ENCODE measurements at regions not wholly inside any gene's neighbourhood (a gene's known extent, or its start where the extent isn't known, plus 50 kb on each side); places are given as distances from the start of the nearest gene placed in this dataset.
"Not testable (repeated sequence)": the region's sequence is repeated elsewhere in the genome, so short reads cannot be mapped to it uniquely, and the experiment has no call there.

- H3K36me3 ChIP-seq, H4K20me1 ChIP-seq, H3K9me3 ChIP-seq, H3K4me1 ChIP-seq, H3K4me3 ChIP-seq, H3K9ac ChIP-seq, H3K27me3 ChIP-seq, H3K4me2 ChIP-seq, H3K27ac ChIP-seq: not testable (repeated sequence)
These were observed 106.1 kb downstream of the CHD1L start for GRCh38 chr1:147348592-147348991.

- H3K27ac ChIP-seq: no peak overlapping the region
- no peak for TF ChIP-seq Cebpa-rat (IDR thresholded peaks at IDR 0.05)
These were observed 107.0 kb downstream of the CHD1L start for GRCh38 chr1:147349533-147349932.

GRCh38 chr1:147351140-147351835, 108.8 kb downstream of the CHD1L start:
- TF ChIP-seq Cebpa-rat (IDR thresholded peaks at IDR 0.05): no peak
- Histone ChIP-seq H3K4me1 (no peaks in the 10 kb centered on the region), H3K4me2 (no peak overlapping the region), H3K36me3 (no peaks in the 10 kb centered on the region), H3K9me3 (peaks cover 7% of the 10 kb centered on the region), H3K27me3 (no peaks in the 10 kb centered on the region), H4K20me1 (no peaks in the 10 kb centered on the region), H3K4me3 (no peak overlapping the region), H3K27ac (no peak overlapping the region), H3K9ac (no peak overlapping the region)

More at GRCh38 chr1:147349533-147349932, 107.0 kb downstream of the CHD1L start:
- Histone ChIP-seq H3K27me3 (no peaks in the 10 kb centered on the region), H3K4me3 (no peak overlapping the region), H3K4me1 (no peaks in the 10 kb centered on the region), H3K4me2 (no peak overlapping the region), H3K9ac (no peak overlapping the region), H4K20me1 (no peaks in the 10 kb centered on the region), H3K9me3 (peaks cover 7% of the 10 kb centered on the region), H3K36me3 (no peaks in the 10 kb centered on the region)

GRCh38 chr1:147377263-147378246, 135.1 kb downstream of the CHD1L start:
- Histone ChIP-seq H3K27ac (no peak overlapping the region), H3K9ac (no peak overlapping the region), H3K4me2 (no peak overlapping the region), H3K4me3 (no peak overlapping the region), H3K4me1 (no peaks in the 10 kb centered on the region), H4K20me1 (no peaks in the 10 kb centered on the region), H3K36me3 (no peaks in the 10 kb centered on the region), H3K27me3 (no peaks in the 10 kb centered on the region), H3K9me3 (0 out of 2 replicates have a peak, but pooled peaks cover 6% of the 10 kb centered on the region)
- no peak for TF ChIP-seq Cebpa-rat (IDR thresholded peaks at IDR 0.05)

GRCh38 chr1:147379889-147380288, 137.4 kb downstream of the CHD1L start:
- H4K20me1 ChIP-seq: no peaks in the 10 kb centered on the region
- no peaks in the 10 kb centered on the region for H3K36me3 ChIP-seq
- H3K4me2 ChIP-seq: no peak overlapping the region
- H3K9me3 ChIP-seq: no peaks in the 10 kb centered on the region
- no peak for TF ChIP-seq Cebpa-rat (IDR thresholded peaks at IDR 0.05)
- no peak overlapping the region for H3K9ac ChIP-seq
- no peaks in the 10 kb centered on the region for H3K27me3 ChIP-seq
- H3K27ac ChIP-seq: no peak overlapping the region
- H3K4me1 ChIP-seq: no peaks in the 10 kb centered on the region
- no peak overlapping the region for H3K4me3 ChIP-seq

- no peaks in the 10 kb centered on the region for H4K20me1 ChIP-seq
- no peak for TF ChIP-seq Cebpa-rat (IDR thresholded peaks at IDR 0.05)
These were observed 142.3 kb downstream of the CHD1L start for GRCh38 chr1:147384804-147385203.

GRCh38 chr1:147388969-147389368, 146.5 kb downstream of the CHD1L start:
- H3K27ac ChIP-seq: no peak overlapping the region
- H3K9me3 ChIP-seq: peaks cover 19% of the 10 kb centered on the region
- H3K4me2 ChIP-seq: no peak overlapping the region
- H3K36me3 ChIP-seq: no peaks in the 10 kb centered on the region
- H4K20me1 ChIP-seq: no peaks in the 10 kb centered on the region
- no peaks in the 10 kb centered on the region for H3K4me1 ChIP-seq
- no peaks in the 10 kb centered on the region for H3K27me3 ChIP-seq
- no peak for TF ChIP-seq Cebpa-rat (IDR thresholded peaks at IDR 0.05)
- H3K4me3 ChIP-seq: no peak overlapping the region
- no peak overlapping the region for H3K9ac ChIP-seq

More at GRCh38 chr1:147384804-147385203, 142.3 kb downstream of the CHD1L start:
- no peak overlapping the region for H3K27ac ChIP-seq
- H3K9ac ChIP-seq: no peak overlapping the region
- H3K4me2 ChIP-seq: no peak overlapping the region
- H3K36me3 ChIP-seq: no peaks in the 10 kb centered on the region
- no peaks in the 10 kb centered on the region for H3K9me3 ChIP-seq
- no peaks in the 10 kb centered on the region for H3K4me1 ChIP-seq
- no peak overlapping the region for H3K4me3 ChIP-seq
- H3K27me3 ChIP-seq: no peaks in the 10 kb centered on the region

- H3K27me3 ChIP-seq: no peaks in the 10 kb centered on the region
- H3K4me1 ChIP-seq: no peaks in the 10 kb centered on the region
- H4K20me1 ChIP-seq: no peaks in the 10 kb centered on the region
- H3K4me2 ChIP-seq: no peak overlapping the region
- H3K36me3 ChIP-seq: no peaks in the 10 kb centered on the region
- H3K27ac ChIP-seq: no peak overlapping the region
- H3K4me3 ChIP-seq: no peak overlapping the region
- peaks cover 19% of the 10 kb centered on the region for H3K9me3 ChIP-seq
- H3K9ac ChIP-seq: no peak overlapping the region
- no peak for TF ChIP-seq Cebpa-rat (IDR thresholded peaks at IDR 0.05)
These were observed 147.2 kb downstream of the CHD1L start for GRCh38 chr1:147389532-147390184.

- Histone ChIP-seq H3K4me2 (no peak overlapping the region), H4K20me1 (no peaks in the 10 kb centered on the region), H3K4me3 (no peak overlapping the region), H3K27me3 (no peaks in the 10 kb centered on the region), H3K9ac (no peak overlapping the region), H3K9me3 (peaks cover 19% of the 10 kb centered on the region), H3K36me3 (no peaks in the 10 kb centered on the region), H3K4me1 (no peaks in the 10 kb centered on the region), H3K27ac (no peak overlapping the region)
- TF ChIP-seq Cebpa-rat (IDR thresholded peaks at IDR 0.05): no peak
These were observed 147.7 kb downstream of the CHD1L start for GRCh38 chr1:147390185-147390542.

- no peak for TF ChIP-seq Cebpa-rat (IDR thresholded peaks at IDR 0.05)
- H3K36me3 ChIP-seq: no peaks in the 10 kb centered on the region
These were observed 148.6 kb downstream of the CHD1L start for GRCh38 chr1:147391114-147391513.

GRCh38 chr1:147402326-147403045, 138.8 kb upstream of the BCL9 start:
- not testable (repeated sequence) for H3K4me3 ChIP-seq, H4K20me1 ChIP-seq, H3K27me3 ChIP-seq, H3K36me3 ChIP-seq, H3K27ac ChIP-seq, H3K9me3 ChIP-seq, H3K9ac ChIP-seq, H3K4me1 ChIP-seq, H3K4me2 ChIP-seq

More at GRCh38 chr1:147391114-147391513, 148.6 kb downstream of the CHD1L start:
- no peaks in the 10 kb centered on the region for H3K27me3 ChIP-seq
- H3K9me3 ChIP-seq: peaks cover 19% of the 10 kb centered on the region
- H3K9ac ChIP-seq: no peak overlapping the region
- H3K4me1 ChIP-seq: no peaks in the 10 kb centered on the region
- H3K27ac ChIP-seq: no peak overlapping the region
- H3K4me3 ChIP-seq: no peak overlapping the region
- no peak overlapping the region for H3K4me2 ChIP-seq
- H4K20me1 ChIP-seq: no peaks in the 10 kb centered on the region

- H3K9ac ChIP-seq, H3K36me3 ChIP-seq, H3K4me3 ChIP-seq, H4K20me1 ChIP-seq, H3K4me2 ChIP-seq, H3K9me3 ChIP-seq, H3K4me1 ChIP-seq, H3K27ac ChIP-seq, H3K27me3 ChIP-seq: not testable (repeated sequence)
These were observed 137.0 kb upstream of the BCL9 start for GRCh38 chr1:147404344-147404743.

All from BLaER1 (cell line).